Calu3 (cell line): ENCODE measurements at regions not wholly inside any gene's neighbourhood (a gene's known extent, or its start where the extent isn't known, plus 50 kb on each side); places are given as distances from the start of the nearest gene placed in this dataset.
A peak's percentile ranks its signal among the peaks of the same experiment; 100 is the strongest.
"Not testable (repeated sequence)": the region's sequence is repeated elsewhere in the genome, so short reads cannot be mapped to it uniquely, and the experiment has no call there.

Source experiments
- BruUV-seq: library from RNA; stranded (reverse); fragments of 400-500 nt; replicated peaks from 2 replicates; lab custom pipeline; 2021; lab: Mats Ljungman, UMichigan
- CTCF ChIA-PET: fragments of 300-600 bp; sonication (Branson Sonifier 250); formaldehyde crosslinking; loops from one replicate; lab custom pipeline; 2022; ENCODE audit warnings: antibody characterized with exemption; lab: Charles Lee
- DNase-seq: peaks from one replicate; pipeline ENCODE4 v3.0.0; 2022
- H3K27ac Mint-ChIP-seq: one replicate; pipeline ENCODE4 v1.8.0; 2022; ENCODE audit warnings: mixed read lengths; ENCODE audit not compliant: unreplicated experiment
- H3K27me3 Mint-ChIP-seq: one replicate; pipeline ENCODE4 v1.8.0; 2022; ENCODE audit warnings: mixed read lengths; ENCODE audit not compliant: unreplicated experiment
- H3K36me3 Mint-ChIP-seq: one replicate; pipeline ENCODE4 v1.8.0; 2022; ENCODE audit warnings: mild to moderate bottlenecking, moderate library complexity, mixed read lengths; ENCODE audit not compliant: insufficient read depth, unreplicated experiment
- H3K4me1 Mint-ChIP-seq: one replicate; pipeline ENCODE4 v1.8.0; 2022; ENCODE audit warnings: mild to moderate bottlenecking, low read depth, mixed read lengths; ENCODE audit not compliant: unreplicated experiment
- H3K4me3 Mint-ChIP-seq: one replicate; pipeline ENCODE4 v1.8.0; 2022; ENCODE audit warnings: mild to moderate bottlenecking, low read depth, moderate library complexity, mixed read lengths; ENCODE audit not compliant: unreplicated experiment
- H3K9me3 Mint-ChIP-seq: one replicate; pipeline ENCODE4 v1.8.0; 2022; ENCODE audit warnings: low read depth, mixed read lengths; ENCODE audit not compliant: unreplicated experiment
- intact Hi-C: fragments of 100-400 bp; cut with micrococcal nuclease; formaldehyde crosslinking; loops from one replicate; pipeline ENCODE4 v1.10.0; 2022; ENCODE audit not compliant: unreplicated experiment
- TF ChIP-seq, protein P1 (sequence below): fragments of 200-600 bp; IDR thresholded peaks from one replicate; pipeline ENCODE4 v1.8.0; 2022; ENCODE audit warnings: antibody characterized with exemption; ENCODE audit not compliant: unreplicated experiment

DNA sequence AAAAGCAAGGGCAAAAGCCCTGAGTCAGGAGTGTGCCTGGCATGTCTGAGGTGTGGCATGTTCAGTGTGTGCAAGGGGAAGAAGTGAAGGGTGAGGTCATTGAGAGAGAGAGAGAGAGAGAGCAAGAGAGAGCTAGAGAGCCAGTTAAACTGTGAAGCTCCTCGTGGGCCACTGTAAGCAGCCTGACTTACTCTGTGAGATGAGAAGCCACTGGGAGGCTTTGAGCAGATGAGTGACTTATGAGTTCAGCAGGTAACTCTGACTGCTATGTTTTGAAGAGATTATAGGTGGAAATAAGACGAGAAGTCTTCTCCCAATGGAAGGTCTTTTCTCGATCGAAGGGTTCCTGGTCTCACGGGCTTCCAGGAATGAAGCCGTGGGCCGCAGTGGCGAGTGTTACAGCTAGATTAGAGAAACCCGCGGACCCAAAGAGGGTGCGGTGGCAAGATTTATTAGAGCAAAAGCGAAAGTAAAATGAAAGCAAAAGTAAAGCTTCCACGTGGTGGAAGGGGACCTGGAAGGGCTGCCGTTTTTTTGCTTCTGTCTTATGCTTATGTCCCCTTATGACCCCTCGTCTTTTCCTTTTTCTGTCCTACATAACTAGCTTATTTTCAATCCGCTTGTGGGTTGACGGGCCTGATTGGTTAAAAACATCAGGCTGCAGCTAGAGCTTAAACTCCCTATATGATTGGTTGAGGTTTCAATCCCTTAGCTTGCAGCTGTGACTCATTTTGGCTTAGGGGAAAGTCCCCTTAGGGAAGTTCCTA, 323.1 kb upstream of the FAM78B start:
- intact Hi-C loops = no loop called here
- CTCF ChIA-PET = interaction anchor here (0.6 to 1.4 kb wide), 3 partner anchors 11 to 302 kb away, joined by 3 to 7 read pairs (median 4); no protein-coding TSS in a partner anchor
- no TSS peak for BruUV-seq

DNA sequence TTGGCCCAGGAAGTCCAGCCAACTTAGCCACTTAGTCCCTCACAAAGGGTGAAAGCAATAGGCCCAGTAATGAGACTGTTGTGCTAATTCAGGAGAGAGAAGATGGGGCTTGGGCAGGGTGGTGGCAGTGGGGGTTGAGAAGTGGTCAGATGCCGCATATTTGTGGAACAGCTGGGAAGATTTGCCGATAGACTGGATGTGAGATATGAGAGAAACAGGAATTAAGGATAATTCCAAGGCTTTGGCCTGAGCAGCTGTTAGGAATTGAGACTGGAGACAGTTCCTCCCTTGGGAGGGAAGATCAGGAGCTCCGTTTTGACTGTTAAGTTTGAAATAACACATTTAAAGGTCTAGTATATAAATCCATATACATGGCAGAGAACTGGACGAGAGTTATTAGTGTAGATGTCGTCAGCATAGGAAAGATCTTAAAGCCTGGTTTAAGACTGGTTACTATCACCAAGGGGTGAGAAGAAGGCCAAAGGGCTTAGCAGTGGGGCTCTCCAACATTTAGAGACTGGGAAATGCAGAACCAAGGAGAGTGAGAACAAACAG, 323.7 kb upstream of the FAM78B start:
- TF ChIP-seq, protein P1, sequence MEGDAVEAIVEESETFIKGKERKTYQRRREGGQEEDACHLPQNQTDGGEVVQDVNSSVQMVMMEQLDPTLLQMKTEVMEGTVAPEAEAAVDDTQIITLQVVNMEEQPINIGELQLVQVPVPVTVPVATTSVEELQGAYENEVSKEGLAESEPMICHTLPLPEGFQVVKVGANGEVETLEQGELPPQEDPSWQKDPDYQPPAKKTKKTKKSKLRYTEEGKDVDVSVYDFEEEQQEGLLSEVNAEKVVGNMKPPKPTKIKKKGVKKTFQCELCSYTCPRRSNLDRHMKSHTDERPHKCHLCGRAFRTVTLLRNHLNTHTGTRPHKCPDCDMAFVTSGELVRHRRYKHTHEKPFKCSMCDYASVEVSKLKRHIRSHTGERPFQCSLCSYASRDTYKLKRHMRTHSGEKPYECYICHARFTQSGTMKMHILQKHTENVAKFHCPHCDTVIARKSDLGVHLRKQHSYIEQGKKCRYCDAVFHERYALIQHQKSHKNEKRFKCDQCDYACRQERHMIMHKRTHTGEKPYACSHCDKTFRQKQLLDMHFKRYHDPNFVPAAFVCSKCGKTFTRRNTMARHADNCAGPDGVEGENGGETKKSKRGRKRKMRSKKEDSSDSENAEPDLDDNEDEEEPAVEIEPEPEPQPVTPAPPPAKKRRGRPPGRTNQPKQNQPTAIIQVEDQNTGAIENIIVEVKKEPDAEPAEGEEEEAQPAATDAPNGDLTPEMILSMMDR = no peak
- no peaks in the 10 kb centered on the region for H3K27me3 Mint-ChIP-seq
- H3K4me3 Mint-ChIP-seq = no peak overlapping the region
- DNase-seq = no peak
- H3K9me3 Mint-ChIP-seq = peaks cover 3% of the 10 kb centered on the region
- H3K27ac Mint-ChIP-seq = no peak overlapping the region
- no peaks in the 10 kb centered on the region for H3K36me3 Mint-ChIP-seq
- H3K4me1 Mint-ChIP-seq = no peaks in the 10 kb centered on the region
- CTCF ChIA-PET = interaction anchor here (0.6 to 1.4 kb wide), 3 partner anchors 12 to 302 kb away, joined by 3 to 7 read pairs (median 4); no protein-coding TSS in a partner anchor
- BruUV-seq = no TSS peak
- intact Hi-C loops = no loop called here

More for the DNA sequence above, 323.1 kb upstream of the FAM78B start:
- no peak overlapping the region for H3K4me3 Mint-ChIP-seq
- no peaks in the 10 kb centered on the region for H3K27me3 Mint-ChIP-seq
- no peaks in the 10 kb centered on the region for H3K4me1 Mint-ChIP-seq
- H3K9me3 Mint-ChIP-seq = peaks cover 3% of the 10 kb centered on the region
- TF ChIP-seq, protein P1 = no peak
- peak; percentile 19 for DNase-seq
- H3K27ac Mint-ChIP-seq = no peak overlapping the region
- no peaks in the 10 kb centered on the region for H3K36me3 Mint-ChIP-seq

DNA sequence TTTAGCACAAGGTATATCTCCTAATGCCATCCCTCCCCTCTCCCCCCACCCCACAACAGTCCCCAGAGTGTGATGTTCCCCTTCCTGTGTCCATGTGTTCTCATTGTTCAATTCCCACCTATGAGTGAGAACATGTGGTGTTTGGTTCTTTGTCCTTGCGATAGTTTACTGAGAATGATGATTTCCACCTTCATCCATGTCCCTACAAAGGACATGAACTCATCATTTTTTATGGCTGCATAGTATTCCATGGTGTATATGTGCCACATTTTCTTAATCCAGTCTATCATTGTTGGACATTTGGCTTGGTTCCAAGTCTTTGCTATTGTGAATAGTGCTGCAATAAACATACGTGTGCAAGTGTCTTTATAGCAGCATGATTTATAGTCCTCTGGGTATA, 327.0 kb upstream of the FAM78B start:
- H3K4me1 Mint-ChIP-seq, intact Hi-C loops, H3K27ac Mint-ChIP-seq, DNase-seq, H3K36me3 Mint-ChIP-seq, CTCF ChIA-PET, H3K4me3 Mint-ChIP-seq, BruUV-seq, H3K27me3 Mint-ChIP-seq, H3K9me3 Mint-ChIP-seq: not testable (repeated sequence)

DNA sequence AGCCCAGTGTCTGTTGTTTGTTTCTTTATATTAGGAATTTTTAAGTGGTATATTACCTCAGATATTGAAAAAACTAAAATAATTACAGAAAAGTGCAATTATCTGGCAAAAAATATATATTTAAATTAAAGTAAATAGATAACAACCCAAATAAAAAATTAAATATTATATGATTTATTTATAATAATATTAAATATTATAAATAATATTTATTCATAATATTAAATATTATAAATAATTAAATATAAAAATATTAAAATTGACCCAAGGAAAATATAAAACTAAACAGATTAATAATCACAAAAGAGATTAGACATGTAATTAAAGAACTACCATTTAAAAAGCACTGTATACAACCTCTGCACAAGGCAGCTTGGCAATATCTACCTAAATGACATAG, 331.9 kb upstream of the POGK start:
- DNase-seq = no peak
- H3K4me1 Mint-ChIP-seq = no peaks in the 10 kb centered on the region
- intact Hi-C loops = no loop called here
- peaks cover 4% of the 10 kb centered on the region for H3K9me3 Mint-ChIP-seq
- no TSS peak for BruUV-seq
- no peaks in the 10 kb centered on the region for H3K36me3 Mint-ChIP-seq
- no peak overlapping the region for H3K27ac Mint-ChIP-seq
- no peaks in the 10 kb centered on the region for H3K27me3 Mint-ChIP-seq
- CTCF ChIA-PET = no interaction called here
- TF ChIP-seq, protein P1 = no peak
- no peak overlapping the region for H3K4me3 Mint-ChIP-seq

DNA sequence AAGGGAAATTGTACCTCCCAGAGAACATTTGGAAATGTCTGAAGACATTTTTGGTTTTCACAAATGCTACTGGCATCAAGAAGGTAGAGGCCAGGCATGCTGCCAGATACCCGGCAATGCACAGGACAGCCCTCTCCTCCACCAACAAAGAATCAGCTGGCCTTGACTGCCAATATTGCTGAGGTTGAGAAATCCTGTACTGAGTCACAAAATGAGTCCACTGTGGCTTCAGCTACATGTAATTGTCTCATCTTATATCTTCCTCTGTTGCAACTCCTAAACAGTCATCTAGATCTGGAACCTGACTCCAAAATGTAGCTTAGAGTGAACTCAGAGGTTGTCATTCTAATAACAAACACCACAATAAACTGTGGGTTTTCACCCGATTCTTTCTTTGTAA, 327.5 kb upstream of the POGK start:
- Mint-ChIP-seq H3K4me3 (no peak overlapping the region), H3K9me3 (peaks cover 7% of the 10 kb centered on the region), H3K27ac (no peak overlapping the region), H3K4me1 (no peaks in the 10 kb centered on the region), H3K36me3 (no peaks in the 10 kb centered on the region), H3K27me3 (no peaks in the 10 kb centered on the region)
- BruUV-seq = no TSS peak
- TF ChIP-seq, protein P1 = no peak
- no peak for DNase-seq
- CTCF ChIA-PET = no interaction called here
- intact Hi-C loops = no loop called here
